Esophagus muscularis mucosa (tissue), 4 donors: ENCODE measurements at regions not wholly inside any gene's neighbourhood (a gene's known extent, or its start where the extent isn't known, plus 50 kb on each side); places are given as distances from the start of the nearest gene placed in this dataset.

Source experiments
- DNase-seq: peaks from one replicate; pipeline ENCODE4 v3.0.0-alpha.2; 2017; ENCODE audit errors: extremely low spot score
- H3K27ac ChIP-seq, 4 donors: fragments of 200-600 bp; sonication (generic); replicated peaks in 1 of 4; 1 replicate in 3 of 4; 2 replicates in 1 of 4; pipeline ENCODE4 v1.5.1; 2016 to 2019; ENCODE audit warnings: mild to moderate bottlenecking in 1 of 4
- H3K27me3 ChIP-seq, 4 donors: fragments of 200-600 bp; sonication (generic); one replicate each; pipeline versions ENCODE4 v1.5.1 to v1.6.0; 2016 to 2019
- H3K36me3 ChIP-seq, 4 donors: fragments of 200-600 bp; sonication (generic); one replicate each; pipeline ENCODE4 v1.5.1; 2016 to 2019
- H3K4me1 ChIP-seq, 4 donors: fragments of 200-600 bp; sonication (generic); one replicate each; pipeline ENCODE4 v1.5.1; 2016 to 2019
- H3K4me3 ChIP-seq, 4 donors: fragments of 200-600 bp; sonication (generic); 1 replicate in 2 of 4; 2 replicates in 2 of 4; pipeline ENCODE4 v1.5.1; 2016 to 2019; ENCODE audit warnings: mild to moderate bottlenecking in 4 of 4, moderate library complexity in 1 of 4
- H3K9me3 ChIP-seq, 4 donors: fragments of 200-600 bp; sonication (generic); 1 replicate in 3 of 4; 2 replicates in 1 of 4; pipeline ENCODE4 v1.5.1; 2016 to 2019
- EP300 ChIP-seq: sonication (generic); formaldehyde crosslinking; IDR thresholded peaks from one replicate; pipeline ENCODE4 v1.6.1; 2017; ENCODE audit warnings: antibody characterized with exemption
- POLR2A ChIP-seq: fragments of 450-650 bp; IDR thresholded peaks from one replicate; pipeline ENCODE4 v1.6.1; 2017; ENCODE audit warnings: antibody characterized with exemption, moderate library complexity, mild to moderate bottlenecking, low read depth
- POLR2AphosphoS5 ChIP-seq, 2 donors: sonication (generic); formaldehyde crosslinking; IDR thresholded peaks; one replicate each; pipeline ENCODE4 v1.6.1; 2017; ENCODE audit warnings: antibody characterized with exemption in 2 of 2
- WGBS: methylation state at CpG from one replicate; pipeline ENCODE4 v1.1.5; 2018; 5-methylcytosine and 5-hydroxymethylcytosine counted together
- intact Hi-C: fragments of 100-400 bp; cut with DNase I; formaldehyde crosslinking; loops from one replicate; pipeline ENCODE4 v1.15.1; 2023
- TF ChIP-seq, protein P1 (sequence below), 3 experiments: fragments of 200-600 bp in 2 of 3; fragments of 450-650 bp in 1 of 3; sonication (generic) in 2 of 3; IDR thresholded peaks; one replicate each; pipeline ENCODE4 v1.5.1; 2017 to 2019; ENCODE audit warnings: antibody characterized with exemption in 3 of 3, mild to moderate bottlenecking in 2 of 3, moderate library complexity in 1 of 3

DNA sequence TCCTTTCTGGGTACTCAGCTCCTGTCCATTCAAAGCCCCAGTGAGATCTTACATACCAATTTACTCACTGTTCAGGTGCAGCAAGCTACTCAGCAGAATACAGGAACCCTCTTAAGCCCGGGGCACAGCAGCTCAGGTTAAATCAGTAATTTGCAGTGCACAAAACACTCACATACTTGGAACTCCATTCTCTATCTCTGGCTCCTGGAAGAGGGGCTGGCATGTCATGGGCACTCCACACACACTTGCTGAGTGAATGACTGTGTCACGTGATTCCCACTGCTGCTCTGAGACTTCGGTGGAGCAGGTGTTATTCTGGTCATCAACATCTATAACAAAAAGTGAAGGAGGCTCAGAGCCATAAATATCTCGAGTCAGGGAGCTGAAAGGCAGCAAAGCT lies 157.3 kb upstream of the BDNF start:
- Histone ChIP-seq H3K4me3 (no peak overlapping the region), H3K9me3 (no peaks in the 10 kb centered on the region), H3K36me3 (no peaks in the 10 kb centered on the region), H3K4me1 (no peaks in the 10 kb centered on the region), H3K27me3 (no peaks in the 10 kb centered on the region), H3K27ac (no peak overlapping the region)
- WGBS: 78% methylated on average over 4 of the region's 4 CpGs
- TF ChIP-seq EP300: no peak
- no peak for DNase-seq
- intact Hi-C loops: no loop called here

DNA sequence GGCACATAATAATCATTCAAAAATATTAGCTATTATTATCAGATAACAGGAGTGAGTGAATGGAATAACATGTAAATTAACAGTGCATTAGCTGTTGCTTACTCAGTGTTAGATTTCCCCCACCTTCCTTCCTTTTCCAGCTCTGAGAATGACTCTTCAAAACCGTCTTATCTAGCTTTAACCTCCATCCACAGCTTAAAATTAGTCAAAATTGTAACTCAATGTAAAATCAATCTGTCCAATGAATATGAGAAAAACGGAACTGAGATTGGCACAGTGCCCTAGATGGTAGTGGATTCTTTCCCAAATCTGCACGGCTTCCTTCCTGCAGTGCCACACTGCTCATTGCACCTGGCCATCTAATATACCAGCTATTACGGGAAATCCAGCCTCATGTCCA lies 156.8 kb upstream of the BDNF start:
- no peak for DNase-seq
- intact Hi-C loops: no loop called here
- no peaks in the 10 kb centered on the region for H3K4me1 ChIP-seq
- no peaks in the 10 kb centered on the region for H3K27me3 ChIP-seq
- no peaks in the 10 kb centered on the region for H3K9me3 ChIP-seq
- TF ChIP-seq, protein P1, sequence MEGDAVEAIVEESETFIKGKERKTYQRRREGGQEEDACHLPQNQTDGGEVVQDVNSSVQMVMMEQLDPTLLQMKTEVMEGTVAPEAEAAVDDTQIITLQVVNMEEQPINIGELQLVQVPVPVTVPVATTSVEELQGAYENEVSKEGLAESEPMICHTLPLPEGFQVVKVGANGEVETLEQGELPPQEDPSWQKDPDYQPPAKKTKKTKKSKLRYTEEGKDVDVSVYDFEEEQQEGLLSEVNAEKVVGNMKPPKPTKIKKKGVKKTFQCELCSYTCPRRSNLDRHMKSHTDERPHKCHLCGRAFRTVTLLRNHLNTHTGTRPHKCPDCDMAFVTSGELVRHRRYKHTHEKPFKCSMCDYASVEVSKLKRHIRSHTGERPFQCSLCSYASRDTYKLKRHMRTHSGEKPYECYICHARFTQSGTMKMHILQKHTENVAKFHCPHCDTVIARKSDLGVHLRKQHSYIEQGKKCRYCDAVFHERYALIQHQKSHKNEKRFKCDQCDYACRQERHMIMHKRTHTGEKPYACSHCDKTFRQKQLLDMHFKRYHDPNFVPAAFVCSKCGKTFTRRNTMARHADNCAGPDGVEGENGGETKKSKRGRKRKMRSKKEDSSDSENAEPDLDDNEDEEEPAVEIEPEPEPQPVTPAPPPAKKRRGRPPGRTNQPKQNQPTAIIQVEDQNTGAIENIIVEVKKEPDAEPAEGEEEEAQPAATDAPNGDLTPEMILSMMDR (IDR thresholded peaks at IDR 0.05): no peak
- H3K36me3 ChIP-seq: no peaks in the 10 kb centered on the region
- 70% methylated on average over 4 of the region's 4 CpGs for WGBS
- no peak overlapping the region for H3K27ac ChIP-seq
- H3K4me3 ChIP-seq: no peak overlapping the region

DNA sequence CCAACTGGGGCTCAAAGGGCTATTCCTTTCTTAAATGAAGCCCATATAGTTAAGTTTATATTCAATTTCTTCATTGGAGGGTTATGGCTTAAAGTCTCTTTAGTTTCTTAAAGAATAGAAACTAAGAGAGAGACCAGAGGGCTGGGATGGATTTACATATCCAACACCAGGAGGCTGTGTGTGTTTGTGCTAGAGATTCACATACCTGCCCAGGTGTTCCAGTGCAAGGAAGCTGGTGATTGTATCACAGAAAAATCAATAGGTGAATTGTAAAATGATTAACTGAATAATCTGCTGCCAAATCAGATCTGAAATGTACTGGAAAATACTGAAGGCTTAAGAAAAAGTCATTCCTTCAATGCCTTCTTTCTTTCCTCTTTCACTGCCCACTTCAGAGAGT lies 148.2 kb upstream of the BDNF start:
- intact Hi-C loops: no loop called here
- Histone ChIP-seq H3K36me3 (no peaks in the 10 kb centered on the region), H3K4me1 (no peaks in the 10 kb centered on the region), H3K4me3 (no peak overlapping the region), H3K9me3 (peaks cover 0 to 6% (median 3%) of the 10 kb centered on the region in 4 donors), H3K27ac (no peak overlapping the region), H3K27me3 (no peaks in the 10 kb centered on the region)
- TF ChIP-seq POLR2A: no peak
- no peak for DNase-seq

DNA sequence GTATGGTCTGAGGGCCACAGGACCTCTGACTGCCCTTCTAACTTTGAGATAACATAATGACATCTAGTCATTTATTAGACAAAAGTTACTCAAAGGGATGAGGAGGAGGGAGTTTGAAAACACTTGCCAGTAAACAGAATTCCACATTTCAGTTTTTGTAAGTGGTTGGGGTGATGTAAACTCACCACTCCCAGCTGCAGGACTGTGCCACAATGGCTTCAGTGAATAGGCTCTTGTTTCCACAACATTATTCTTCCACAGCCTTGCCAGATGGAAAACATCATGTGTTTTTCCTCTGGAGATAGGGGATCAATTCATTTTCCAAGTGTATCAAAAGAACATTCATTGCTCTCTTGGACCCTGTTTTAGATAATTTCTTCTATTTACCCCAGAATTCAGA lies 147.2 kb upstream of the BDNF start:
- no peak for TF ChIP-seq EP300
- no peak for TF ChIP-seq POLR2A
- TF ChIP-seq, protein P1 (IDR thresholded peaks at IDR 0.05): no peak
- no peak for TF ChIP-seq POLR2AphosphoS5 (IDR thresholded peaks at IDR 0.05)
- intact Hi-C loops: no loop called here

DNA sequence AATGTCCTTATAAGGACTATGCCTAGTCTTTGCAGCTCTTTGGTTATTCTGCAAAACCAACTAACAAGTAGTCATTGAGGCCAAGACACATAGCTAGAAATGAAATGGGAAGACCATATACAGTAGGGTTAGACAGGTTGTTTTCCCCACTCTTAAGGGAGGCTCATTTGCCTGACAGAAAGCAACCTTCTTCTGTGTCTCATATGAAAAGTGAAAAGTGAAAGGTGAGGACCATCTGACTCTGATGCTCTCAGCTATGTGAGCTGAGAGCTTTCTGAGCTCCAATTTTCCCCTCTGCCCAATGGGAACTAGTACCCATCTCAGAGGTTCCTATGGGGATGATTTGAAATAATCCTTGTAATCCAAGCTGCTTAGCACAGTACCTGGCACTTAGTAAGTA lies 142.0 kb upstream of the BDNF start:
- TF ChIP-seq, protein P1 (IDR thresholded peaks at IDR 0.05): no peak
- no peak for TF ChIP-seq POLR2A
- H3K4me1 ChIP-seq: no peaks in the 10 kb centered on the region
- intact Hi-C loops: no loop called here

More for the DNA sequence above, 147.2 kb upstream of the BDNF start:
- Histone ChIP-seq H3K9me3 (peaks cover 0 to 6% (median 3%) of the 10 kb centered on the region in 4 donors), H3K4me3 (no peak overlapping the region), H3K36me3 (no peaks in the 10 kb centered on the region), H3K27ac (no peak overlapping the region), H3K27me3 (no peaks in the 10 kb centered on the region), H3K4me1 (no peaks in the 10 kb centered on the region)
- no peak for DNase-seq

DNA sequence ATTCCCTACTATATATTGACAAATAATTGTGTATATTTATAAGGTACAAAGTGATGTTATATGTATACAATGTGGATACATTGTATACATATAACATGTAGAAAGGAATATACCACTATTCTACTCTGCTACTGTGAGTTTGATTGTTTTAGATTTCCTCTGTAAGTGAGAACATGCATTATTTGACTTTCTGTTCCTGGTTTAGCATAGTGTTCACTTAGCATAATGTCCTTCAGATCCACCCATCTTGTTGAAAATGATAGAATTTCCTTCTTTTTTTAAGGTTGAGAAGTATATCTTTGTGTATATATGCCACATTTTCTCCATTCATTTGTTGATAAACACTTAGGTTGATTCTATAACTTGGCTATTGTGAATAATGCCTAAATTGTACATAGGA lies 140.8 kb upstream of the BDNF start:
- Histone ChIP-seq H3K9me3 (no peaks in the 10 kb centered on the region), H3K27me3 (no peaks in the 10 kb centered on the region), H3K36me3 (no peaks in the 10 kb centered on the region), H3K27ac (no peak overlapping the region), H3K4me1 (no peaks in the 10 kb centered on the region), H3K4me3 (no peak overlapping the region)
- intact Hi-C loops: no loop called here
- TF ChIP-seq POLR2A (no peak), EP300 (no peak), POLR2AphosphoS5 (IDR thresholded peaks at IDR 0.05) (no peak)
- TF ChIP-seq, protein P1 (IDR thresholded peaks at IDR 0.05): no peak
- no peak for DNase-seq

More for the DNA sequence above, 142.0 kb upstream of the BDNF start:
- DNase-seq: no peak
- Histone ChIP-seq H3K4me3 (no peak overlapping the region), H3K9me3 (no peaks in the 10 kb centered on the region), H3K36me3 (no peaks in the 10 kb centered on the region), H3K27ac (no peak overlapping the region), H3K27me3 (no peaks in the 10 kb centered on the region)
